ENCODE measurements at regions not wholly inside any gene's neighbourhood (a gene's known extent, or its start where the extent isn't known, plus 50 kb on each side); places are given as distances from the start of the nearest gene placed in this dataset.

DNA sequence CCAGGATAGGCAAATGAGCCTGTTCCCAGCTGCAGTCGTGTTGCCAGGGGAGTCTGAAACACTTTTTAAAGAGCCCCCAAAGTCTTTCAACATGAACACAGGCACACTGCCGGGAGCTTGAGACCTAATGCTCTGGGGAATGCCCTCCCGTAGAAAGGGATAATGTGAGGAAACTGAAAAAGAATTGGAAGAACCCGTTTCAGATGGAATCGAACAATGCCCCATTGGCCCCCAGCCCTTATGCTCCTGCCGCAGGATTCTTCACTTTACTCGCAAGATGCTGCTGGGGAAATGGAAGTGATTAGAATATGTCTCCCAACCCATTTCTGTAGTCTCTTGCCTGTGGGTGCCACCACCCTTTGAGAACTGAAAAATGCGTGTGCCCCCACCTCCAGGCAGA, 136.3 kb upstream of the GATA6 start:
- in situ Hi-C loops (cut with MboI; ENCODE audit: low sequenced_read_pairs), result loop anchor here (25.0 kb wide), 1 partner anchor 104 kb away; no protein-coding TSS in a partner anchor

DNA sequence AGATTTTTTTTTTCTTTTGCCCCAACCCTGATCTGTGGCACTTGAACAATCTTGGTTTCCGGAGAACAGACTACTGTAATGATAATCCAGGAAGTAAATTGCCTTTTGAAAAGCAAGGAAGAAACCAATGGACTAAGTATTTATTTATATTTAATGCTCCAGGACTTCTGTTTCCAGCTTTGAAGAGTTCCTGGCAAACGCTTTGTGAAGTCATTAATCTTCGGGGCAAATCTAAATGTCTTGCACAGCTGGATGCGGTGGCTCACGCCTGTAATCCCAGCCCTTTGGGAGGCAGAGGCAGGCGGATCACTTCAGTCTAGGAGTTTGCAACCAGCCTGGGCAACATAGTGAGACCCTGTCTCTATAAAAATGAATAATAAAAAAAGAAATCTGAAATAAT, 135.1 kb upstream of the GATA6 start:
- in situ Hi-C loops (cut with MboI; ENCODE audit: low sequenced_read_pairs), result loop anchor here (25.0 kb wide), 1 partner anchor 103 kb away; no protein-coding TSS in a partner anchor

DNA sequence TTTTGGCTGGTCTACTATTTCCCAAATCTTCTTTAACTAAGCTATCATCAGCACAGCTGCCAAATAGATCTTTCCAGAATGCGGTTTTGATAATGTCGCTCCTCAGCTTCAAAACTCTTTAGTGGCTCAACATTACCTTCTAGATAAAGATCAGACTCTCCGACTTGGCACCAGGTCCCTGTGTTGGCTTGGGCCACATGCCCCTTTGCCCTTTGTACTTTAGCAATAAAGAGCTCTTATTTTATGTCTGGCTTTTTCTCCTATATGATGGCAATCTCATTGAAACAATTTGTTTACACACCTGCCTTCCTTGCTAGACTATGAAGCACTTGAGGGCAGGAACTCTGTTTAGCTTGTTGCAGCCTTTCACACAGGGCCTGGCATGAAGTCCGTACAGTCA, 128.9 kb upstream of the GATA6 start:
- in situ Hi-C loops (cut with MboI; ENCODE audit: low sequenced_read_pairs), result loop anchor here (25.0 kb wide), 1 partner anchor 97 kb away; no protein-coding TSS in a partner anchor

DNA sequence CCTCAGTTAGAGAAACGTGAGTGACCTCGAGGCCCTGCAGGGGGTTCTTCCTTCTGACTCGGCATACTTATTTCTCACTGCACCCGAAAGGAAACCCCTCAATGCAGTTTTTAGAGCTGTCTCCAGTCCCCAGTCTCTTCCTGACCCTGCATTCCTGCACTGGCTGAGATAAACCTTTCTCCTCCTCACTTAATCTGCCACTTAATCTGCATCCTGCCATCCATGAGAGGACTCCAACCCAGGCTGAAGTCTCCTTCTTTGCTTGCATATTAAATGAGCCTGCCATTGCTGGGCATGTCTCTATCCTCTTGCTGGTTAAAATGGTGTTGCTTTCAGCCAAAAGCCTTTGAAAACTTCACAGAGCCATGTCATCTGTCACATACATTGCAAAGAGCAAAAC, 125.6 kb upstream of the GATA6 start:
- in situ Hi-C loops (cut with MboI; ENCODE audit: low sequenced_read_pairs), result loop anchor here (25.0 kb wide), 1 partner anchor 93 kb away; no protein-coding TSS in a partner anchor

DNA sequence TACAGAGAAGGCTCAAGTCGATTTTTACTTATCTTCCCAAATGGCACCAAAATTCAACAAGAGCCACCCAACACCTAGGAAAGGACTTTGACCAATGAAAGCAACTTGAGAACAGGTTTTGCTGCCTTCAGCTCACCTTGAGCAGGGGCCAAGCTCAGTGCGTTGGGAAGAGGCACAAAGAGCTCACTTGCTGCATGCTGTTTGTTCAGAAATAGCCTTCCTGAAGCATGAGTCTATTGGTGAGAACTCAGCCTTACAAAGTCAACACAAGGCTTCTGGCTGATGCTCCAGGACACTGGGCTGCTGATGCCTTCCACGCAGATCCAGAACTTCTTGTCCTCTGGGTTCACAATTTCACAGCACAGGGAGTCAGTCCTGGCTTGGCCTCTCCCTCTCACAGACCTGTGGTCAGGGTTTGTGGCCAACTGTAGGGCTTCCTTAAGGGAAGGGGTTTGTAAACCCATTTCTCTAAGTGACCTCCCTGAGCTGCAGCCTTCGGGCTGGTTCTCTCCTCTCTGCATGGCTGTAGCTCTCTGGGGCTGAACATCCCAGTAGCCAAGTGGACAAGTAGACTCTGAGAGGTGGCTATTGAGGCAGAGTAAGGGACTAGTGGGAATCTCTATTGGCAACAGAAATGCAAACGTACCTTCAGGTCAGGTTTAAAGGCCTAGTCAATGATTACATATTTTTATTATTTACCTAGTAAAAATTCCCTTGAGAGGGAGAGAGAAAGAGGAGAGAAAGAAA, 124.7 kb upstream of the GATA6 start:
- in situ Hi-C loops (cut with MboI; ENCODE audit: low sequenced_read_pairs), result loop anchor here (25.0 kb wide), 1 partner anchor 93 kb away; no protein-coding TSS in a partner anchor

DNA sequence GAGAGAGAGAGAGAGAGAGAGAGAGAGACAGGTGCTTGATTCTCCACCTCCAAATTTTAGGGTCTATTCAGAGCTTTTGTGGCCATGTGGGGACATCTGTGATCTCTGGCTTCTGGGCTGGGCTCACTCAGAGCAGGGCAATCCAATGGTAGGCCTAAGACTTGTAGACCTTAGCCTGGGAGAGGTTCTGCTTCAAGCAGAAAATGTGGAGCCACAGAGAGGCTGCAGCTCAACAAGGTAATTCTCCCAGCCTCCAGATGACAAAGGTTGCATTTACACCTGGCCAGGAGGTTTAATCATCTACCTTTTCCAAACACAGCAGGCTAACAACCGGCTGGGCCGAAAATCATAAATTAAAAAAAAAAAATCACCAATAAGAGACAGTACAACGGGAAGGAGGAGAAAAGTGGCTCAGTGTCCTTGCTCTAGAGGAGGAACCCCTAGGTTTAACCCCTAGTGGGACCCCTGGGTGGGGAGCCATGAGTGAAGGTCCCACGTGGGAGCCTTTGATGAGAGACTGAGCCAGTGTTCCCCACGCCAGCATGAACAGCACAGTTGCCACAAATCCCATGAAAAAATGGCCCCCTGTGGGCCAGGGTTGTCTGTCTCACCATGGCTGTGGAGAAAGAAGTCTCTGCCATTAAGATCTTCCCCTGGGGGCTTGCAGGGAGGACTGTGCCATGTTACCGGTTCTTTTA, 124.0 kb upstream of the GATA6 start:
- in situ Hi-C loops (cut with MboI; ENCODE audit: low sequenced_read_pairs), result loop anchor here (25.0 kb wide), 1 partner anchor 92 kb away; no protein-coding TSS in a partner anchor

DNA sequence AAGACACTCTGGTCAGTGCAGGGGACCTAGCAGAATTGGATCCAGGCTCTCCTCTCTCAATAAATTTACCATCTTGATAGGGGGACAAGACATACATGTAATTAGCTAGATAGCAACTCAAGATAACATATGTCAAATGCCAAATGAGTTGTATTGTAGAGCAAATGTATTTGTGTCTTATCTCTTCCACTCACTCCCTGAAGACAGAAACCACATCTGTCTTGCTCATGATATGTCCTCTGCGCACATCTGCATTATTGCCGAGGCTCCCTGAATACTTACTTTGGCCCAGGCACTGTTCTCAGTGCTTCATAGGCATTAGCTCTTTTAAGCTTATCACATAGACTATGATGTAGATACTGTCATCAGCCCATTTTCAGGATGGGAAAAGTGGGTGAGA, 122.9 kb upstream of the GATA6 start:
- in situ Hi-C loops (cut with MboI; ENCODE audit: low sequenced_read_pairs), result loop anchor here (25.0 kb wide), 1 partner anchor 91 kb away; no protein-coding TSS in a partner anchor

DNA sequence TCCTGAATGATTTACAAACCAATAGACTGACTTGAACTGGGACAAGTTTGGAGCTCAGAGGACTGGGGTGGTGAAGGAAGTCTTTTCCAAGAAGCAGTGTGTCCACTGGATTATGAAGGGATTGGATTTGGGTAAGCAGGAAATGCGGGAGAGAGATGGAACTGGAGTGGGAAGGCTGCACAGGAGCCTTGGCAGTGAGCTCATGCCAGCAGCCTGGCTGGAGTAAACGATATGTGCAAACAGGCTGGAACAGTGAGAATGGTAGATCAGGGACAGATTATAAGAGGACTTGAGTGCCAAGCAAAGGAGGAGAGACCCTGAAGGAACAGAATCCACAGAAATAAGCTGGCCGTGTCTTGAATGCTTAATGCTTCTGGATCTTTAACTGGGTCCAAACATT, 121.9 kb upstream of the GATA6 start:
- in situ Hi-C loops (cut with MboI; ENCODE audit: low sequenced_read_pairs), result loop anchor here (25.0 kb wide), 1 partner anchor 90 kb away; no protein-coding TSS in a partner anchor

DNA sequence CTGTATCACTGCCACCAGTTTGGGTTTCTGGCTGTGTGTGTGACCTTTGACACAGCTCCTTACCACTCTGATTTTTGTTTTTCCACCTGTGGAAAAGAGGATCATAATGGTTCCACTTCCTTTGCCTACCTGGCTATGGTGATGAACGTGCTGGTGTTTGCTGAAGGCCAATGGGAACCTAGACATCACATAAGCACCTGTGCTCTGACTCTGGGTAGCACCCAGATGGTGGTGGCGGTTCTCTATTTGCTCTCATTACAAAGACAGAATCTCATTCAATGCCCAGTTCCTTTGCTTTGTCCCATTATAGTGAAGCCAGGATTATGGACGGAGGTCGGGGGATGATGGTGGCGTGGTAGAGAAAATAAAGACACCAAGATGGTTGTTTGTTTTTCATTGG, 121.2 kb upstream of the GATA6 start:
- in situ Hi-C loops (cut with MboI; ENCODE audit: low sequenced_read_pairs), result loop anchor here (25.0 kb wide), 1 partner anchor 89 kb away; no protein-coding TSS in a partner anchor

DNA sequence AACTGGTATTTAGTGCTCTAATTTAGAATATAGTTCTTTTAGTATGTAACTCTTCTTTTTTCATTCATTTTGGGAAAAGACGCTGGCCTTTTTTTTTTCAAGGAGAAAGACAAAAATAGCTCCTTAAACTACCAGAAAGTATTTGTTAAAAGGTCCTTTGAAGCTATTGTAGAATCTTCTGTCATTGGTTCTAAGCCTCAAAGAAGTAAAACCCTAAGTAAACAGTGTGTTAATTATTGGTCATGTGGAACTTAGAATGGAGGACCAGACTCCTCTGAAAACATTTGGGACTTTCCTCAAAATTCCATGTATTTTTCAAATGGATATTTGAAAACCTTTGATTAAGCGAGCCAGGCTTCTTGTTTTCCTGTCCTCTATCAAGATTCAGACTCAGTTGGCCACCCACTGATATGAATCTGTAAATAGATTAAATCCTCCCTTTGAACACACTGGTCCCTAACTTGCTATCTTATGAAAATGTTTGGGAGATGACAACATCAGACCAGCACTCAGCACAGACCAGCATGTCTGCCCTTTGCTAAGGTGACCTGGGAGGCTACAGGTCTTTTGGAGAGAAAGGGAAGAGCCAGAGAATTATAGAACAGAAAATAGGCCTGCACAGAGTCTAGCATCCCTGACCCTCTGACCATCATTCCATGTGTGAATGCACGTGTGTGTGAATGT, 120.3 kb upstream of the GATA6 start:
- in situ Hi-C loops (cut with MboI; ENCODE audit: low sequenced_read_pairs), result loop anchor here (25.0 kb wide), 1 partner anchor 88 kb away; no protein-coding TSS in a partner anchor

DNA sequence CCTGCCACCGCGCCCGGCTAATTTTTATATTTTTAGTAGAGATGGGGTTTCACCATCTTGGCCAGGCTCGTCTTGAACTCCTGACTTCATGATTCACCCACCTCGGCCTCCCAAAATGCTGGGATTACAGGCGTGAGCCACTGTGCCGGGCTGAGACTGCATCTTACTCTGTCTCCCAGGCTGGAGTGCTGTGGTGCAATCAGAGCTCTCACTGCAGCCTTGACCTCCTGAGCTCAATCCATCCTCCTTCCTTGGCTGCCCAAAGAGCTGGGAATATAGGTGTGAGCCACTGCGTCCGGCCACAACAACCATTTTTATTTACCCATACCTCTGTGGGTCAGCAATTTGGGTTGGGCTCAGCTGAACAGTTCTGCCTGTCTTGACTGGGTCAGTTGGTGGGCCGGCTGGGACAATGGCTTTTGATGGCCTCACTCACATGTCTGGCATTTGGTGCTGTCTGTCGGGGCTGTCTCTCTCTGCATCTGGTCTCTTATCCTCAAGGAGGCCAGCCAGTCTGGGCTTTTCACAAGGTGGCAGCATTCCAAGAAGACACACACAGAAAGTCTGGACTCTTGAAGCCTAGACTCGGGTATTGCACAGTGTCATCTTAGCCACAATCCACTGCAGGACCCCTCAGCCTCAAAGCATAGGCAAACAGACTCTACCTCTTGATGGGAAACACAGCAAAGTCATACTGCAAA, 116.8 kb upstream of the GATA6 start:
- in situ Hi-C loops (cut with MboI; ENCODE audit: low sequenced_read_pairs), result no loop called here

DNA sequence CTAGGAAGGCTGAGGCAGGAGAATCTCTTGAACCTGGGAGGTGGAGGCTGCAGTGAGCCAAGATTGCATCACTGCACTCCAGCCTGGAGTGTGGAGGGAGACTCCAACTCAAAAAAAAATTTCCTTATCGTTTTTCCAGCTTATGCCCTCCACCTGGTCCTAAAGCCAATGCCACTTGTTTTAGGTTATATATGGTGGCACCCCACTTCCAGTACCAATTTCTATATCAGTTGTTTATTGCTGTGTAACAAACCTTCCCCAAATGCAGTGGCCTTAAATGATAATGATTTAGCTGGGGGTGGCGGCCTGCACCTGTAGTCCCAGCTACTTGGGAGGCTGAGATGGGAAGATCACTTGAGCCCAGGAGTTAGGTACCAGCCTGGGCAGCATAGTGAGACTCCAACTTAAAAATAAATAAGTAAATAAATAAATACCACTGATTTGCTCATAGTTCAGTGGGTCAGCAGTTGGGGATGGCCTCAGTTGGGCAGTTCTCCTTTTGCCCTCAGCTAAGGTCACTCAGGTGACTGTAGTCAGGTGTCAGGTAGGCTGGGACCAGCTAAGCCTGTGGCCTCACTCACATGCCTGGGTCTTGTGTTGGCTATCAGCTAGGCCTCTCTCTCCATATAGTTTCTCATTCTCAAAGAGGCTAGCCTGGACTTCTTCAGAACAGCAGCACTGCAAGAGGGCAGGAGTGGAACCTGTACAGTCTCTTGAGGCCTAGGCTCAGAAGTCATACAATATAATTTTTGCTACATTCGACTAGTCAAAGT, 113.7 kb upstream of the GATA6 start:
- in situ Hi-C loops (cut with MboI; ENCODE audit: low sequenced_read_pairs), result no loop called here

DNA sequence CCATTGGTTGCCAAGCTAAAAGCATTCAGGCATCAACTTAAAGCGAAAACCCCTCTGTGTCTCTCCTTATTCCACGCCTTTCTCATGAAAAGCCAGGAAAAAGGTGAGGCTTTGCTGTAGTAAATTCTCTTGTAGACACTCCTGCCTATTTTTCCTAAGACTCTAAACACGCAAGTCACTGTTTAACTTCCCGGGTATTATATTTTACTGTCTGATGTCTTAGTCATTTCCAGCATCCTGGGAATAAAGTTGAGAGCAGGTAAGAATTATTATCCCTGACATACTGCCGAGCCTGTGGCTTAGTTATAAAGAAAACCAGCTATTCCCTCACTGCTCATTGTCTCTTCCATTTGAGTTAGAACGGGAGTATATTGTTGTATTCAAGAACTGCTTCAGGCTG, 112.4 kb upstream of the GATA6 start:
- in situ Hi-C loops (cut with MboI; ENCODE audit: low sequenced_read_pairs), result no loop called here

DNA sequence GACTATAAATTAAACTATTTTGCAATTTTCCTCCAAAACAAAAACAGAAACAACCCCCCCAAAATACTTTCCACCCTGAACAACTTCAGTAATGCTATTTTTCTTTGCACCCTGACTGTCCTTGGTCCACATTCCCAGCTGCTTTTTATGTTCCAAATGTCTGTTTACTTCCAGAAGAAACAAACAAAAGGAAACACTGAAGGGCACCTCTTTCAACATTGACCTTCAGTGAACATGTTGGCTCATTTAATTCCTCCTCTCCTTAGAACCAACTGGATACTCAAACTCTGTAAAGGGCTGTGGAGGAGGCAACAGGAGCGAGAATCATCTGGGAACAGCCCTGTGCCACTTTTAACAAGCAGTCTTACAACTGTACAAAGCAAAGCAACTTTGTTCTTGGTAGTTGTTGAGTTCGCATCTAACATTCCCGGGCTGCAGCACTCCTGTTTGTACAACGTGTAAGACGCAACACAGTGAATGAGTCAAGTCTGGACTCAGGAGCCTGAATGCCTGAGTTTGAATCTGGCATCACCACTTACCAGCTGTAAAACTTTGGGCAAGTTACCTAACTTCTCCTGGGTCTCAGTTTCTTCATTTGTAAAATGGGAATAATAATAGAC, 111.4 kb upstream of the GATA6 start:
- in situ Hi-C loops (cut with MboI; ENCODE audit: low sequenced_read_pairs), result no loop called here

DNA sequence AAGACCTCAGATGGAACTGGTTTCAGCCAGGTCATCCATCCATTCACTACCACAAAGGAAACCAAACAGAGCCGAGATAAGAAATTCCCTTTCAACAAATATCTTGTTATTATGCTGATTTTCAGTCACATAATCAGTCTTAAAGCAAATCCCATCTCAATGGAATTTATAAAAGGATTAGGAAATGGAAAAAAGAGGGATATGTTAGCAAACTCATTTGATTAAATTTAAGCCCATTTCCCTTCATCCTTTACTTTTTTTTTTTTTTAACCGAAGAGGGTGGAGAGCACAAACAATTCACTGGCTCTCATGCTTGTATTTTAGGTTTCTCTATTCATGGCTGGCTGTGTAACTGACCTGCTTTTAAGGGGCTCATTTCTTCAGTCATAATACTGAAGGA, 109.0 kb upstream of the GATA6 start:
- in situ Hi-C loops (cut with MboI; ENCODE audit: low sequenced_read_pairs), result no loop called here

DNA sequence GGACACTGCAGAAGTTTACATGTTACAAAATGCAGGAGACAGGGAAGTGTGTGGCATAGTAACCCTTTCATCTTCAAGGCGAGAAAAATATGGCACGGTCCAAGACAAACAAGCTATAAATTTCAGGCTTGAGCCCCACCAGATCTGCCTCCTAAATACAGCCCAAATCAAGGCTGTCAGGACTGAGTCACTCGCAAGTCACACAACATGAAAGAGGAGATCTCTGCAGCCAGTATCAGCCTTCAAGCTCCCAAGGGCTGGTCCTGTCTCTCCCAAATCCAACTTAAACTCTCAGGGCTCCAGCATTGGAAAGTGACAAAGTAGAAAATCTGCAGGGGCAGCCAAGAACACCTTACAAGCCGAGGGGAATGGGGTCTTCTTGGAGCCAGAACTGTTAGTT, 106.3 kb upstream of the GATA6 start:
- in situ Hi-C loops (cut with MboI; ENCODE audit: low sequenced_read_pairs), result no loop called here

DNA sequence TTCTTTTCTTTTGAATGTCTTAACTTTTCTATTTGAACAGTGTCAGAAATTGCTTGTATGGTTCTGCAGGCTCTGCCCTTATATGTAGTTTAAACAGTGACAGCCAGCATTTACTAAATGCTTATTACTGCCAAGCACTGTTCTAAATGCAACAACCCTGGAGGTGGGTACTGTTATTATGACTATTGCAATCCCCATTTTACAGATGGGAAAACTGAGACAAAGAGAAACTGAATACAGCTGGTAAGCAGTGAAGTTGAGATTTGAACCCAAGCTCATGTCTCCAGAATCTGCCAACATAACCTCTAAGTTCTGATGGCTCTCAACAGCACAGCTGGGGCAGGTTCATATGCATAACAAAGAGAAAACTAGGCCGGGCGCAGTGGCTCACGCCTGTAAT, 105.7 kb upstream of the GATA6 start:
- in situ Hi-C loops (cut with MboI; ENCODE audit: low sequenced_read_pairs), result no loop called here

DNA sequence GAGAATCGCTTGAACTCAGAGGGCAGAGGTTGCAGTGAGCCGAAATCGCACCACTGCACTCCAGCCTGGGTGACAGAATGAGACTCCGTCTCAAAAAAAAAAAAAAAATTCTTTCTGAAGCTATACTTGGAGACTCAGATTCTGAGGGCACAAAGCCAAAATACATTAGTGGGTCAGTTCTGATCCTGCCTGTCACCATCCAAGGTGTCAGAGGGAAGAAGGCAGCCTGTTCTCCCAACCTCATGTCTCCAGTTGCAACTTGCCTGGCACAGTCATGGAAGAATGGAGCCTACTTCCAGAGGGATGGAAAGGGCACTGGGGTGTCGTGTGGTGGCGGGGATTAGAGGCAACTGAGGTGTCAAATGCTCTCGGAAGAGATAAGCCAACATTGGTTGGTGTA, 104.8 kb upstream of the GATA6 start:
- in situ Hi-C loops (cut with MboI; ENCODE audit: low sequenced_read_pairs), result no loop called here

DNA sequence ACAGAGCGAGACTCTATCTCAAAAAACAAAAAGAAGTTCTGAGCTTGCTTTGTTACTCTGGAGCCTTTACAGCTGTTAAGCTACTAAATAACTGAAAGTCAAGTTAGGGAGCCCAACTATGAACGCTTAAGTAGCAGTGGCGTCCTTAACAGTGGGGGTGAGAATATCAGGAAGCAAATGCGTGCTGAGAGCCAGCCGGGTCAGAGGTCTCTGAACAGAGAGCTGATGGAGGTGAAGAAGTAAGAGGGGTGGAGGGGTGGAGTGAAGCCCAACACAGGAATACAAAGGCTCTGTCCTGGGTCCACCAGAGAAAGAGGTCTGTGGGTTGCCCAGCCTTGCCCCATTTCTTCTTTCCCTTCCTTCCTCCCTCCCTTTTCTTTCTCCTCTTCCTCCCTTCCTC, 104.1 kb upstream of the GATA6 start:
- in situ Hi-C loops (cut with MboI; ENCODE audit: low sequenced_read_pairs), result no loop called here

DNA sequence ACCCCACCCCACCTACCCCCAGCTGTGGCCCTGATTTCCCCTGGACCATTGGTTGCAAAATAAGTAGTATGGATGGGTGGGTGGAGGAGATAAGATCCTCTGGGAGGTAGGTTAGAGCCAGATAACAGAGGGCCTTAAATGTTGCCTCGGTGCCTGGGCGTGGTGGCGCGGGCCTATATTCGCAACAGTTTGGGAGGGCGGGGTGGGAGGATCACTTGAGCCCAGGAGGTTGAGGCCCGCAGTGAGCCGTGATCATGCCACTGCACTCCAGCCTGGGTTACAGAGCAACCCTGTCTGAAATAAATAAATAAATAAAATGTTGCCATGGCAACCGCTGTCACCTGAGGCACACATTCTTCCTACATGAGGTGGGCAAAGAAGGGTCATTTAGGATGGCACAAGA, 103.3 kb upstream of the GATA6 start:
- in situ Hi-C loops (cut with MboI; ENCODE audit: low sequenced_read_pairs), result no loop called here

All from HL-60/S4 (cell line).